ENCODE measurements at regions not wholly inside any gene's neighbourhood (a gene's known extent, or its start where the extent isn't known, plus 50 kb on each side); places are given as distances from the start of the nearest gene placed in this dataset.

GRCh38 chr1:82704393-82704792, 903.7 kb downstream of the ADGRL2 start:
- no peak for TF ChIP-seq EP300 (IDR thresholded peaks at IDR 0.05)
- TF ChIP-seq POLR2A (IDR thresholded peaks at IDR 0.05) = no peak

Data from upper lobe of left lung (tissue), 4 donors.